Hematopoietic multipotent progenitor cell treated with erythropoietin and hydrocortisone succinate and interleukin-3 and kit ligand, for 8 days (in vitro differentiated cells): ENCODE measurements at regions not wholly inside any gene's neighbourhood (a gene's known extent, or its start where the extent isn't known, plus 50 kb on each side); places are given as distances from the start of the nearest gene placed in this dataset.

Experiments used
- DNase-seq: peaks from one replicate; pipeline ENCODE4 v3.0.0-alpha.2; 2015

DNA sequence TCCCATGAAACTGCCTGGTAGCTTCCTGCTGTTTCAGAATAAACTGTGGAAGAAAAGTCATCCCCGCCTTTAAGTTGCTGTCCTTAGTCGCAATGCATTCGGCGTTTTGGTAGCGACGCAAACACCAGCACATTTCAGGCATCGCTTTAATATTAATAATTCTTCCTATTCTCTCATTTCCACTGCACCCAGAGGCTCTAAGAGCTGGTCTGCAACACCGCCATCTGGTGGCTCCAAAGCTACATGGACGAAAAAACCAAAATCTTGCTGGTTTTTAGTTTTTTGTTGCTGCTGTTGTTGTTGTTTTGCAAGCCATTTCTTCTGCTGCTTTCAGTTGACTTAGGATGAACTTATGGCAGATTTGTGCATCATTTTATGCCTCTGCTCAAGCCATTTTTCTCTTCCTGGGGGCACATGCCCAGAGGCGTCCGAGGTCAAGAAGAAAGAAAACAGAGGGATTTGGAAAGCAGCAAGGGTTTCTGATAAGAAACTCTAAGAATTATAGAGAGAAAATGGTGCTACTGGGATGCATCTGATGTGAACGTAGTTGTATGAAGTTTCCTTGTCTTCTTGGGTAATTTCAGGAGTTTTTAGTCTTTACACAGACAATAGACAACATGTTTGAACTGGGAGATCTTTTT is 345.4 kb upstream of the KIRREL3 start:
- peak; percentile 17 for DNase-seq

DNA sequence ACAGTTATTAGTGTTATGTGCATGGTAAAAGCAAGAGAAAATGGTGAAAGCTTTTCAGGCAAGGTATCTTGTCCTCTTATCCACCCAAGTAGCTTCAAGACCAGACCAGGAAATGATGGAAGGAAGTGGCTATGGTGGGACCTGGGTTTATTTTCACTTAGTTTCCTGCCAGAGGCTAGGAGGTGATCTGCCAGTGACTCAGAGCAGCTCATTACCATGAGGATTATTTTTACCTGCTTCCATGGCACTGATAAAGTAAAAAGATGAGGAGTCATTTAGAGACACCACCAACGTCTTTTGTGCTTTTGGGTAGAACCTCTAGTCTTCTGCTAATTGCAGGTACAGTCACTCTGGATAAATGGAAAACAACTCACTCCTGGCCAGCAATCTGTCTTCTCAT is 339.9 kb upstream of the KIRREL3 start:
- no peak for DNase-seq

DNA sequence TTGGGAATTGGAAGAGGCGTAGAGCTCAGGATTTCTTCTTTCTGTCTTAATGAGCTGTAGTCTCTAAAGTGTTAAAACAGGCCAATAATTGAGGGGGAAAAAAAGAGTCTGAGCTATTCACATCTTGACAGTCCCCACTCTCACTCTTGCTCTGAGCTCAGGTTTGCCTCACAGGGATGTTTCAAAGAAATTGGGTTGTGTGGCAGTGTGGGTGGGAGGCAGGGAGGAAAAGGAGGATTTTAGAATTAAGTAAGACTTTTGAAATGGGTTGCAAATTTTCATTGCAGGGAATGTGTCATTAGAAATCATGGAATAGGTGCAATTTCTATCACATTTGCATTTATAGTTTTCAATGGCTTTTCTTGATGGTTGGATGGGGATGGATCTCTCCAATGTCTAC is 338.8 kb upstream of the KIRREL3 start:
- DNase-seq, result no peak

DNA sequence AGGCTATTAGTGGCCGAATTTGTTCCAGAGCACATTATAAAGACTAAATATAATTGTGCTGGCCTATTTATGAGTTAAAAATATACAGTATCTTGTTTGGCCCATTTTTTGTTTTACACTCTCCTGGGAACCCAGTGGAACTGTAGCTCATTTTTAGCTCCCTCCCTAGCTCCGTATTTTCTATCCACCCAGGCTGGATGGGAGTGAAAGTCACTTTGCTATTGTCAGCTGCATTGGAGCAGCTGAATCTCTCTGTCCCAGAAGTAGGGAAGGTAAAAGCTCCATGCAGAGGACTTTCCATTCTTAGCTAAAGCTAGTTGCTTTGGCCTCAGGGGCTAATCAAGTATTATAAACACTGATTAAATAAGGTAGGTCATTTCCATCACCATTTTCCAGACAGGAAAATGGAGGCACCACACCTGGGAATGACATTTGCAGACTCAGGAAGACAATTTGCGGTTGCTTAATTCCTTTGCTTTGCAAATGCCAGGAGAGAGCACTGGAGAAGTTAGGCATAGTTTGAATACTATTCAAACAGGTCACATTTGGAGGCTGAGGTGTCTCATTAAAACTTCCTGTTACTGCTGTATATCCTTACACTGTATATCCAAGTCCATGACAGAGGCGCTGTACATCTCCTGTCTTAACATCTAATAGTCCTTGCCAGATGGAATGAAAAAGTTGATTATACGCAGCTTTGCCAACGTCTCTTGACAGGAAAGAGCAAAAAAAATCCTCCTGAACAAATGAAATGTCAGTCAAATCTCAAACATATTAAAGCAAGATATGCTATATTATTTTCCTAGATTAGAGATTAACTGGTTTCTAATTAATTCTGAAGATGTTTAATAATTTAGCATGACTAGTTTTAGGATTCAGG is 338.1 kb upstream of the KIRREL3 start:
- no peak for DNase-seq

DNA sequence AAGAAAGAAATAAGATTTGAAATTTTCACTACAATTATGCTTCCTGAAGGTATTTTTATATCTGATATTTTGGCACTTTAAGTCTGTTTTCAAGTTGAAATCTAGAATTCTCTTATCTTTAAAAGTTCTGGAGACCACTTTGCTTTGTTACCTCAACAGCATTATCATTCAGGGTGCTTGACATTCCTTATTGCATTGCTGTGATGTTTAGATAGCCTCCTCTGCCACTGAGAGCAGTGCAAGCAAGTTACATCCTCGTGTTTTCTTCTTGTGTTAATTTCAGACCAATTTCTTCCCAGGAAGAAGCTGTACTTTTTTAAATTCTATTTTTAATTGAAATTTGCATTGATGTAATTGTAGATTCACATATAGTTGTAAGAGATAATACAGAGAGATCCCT is 333.9 kb upstream of the KIRREL3 start:
- no peak for DNase-seq

DNA sequence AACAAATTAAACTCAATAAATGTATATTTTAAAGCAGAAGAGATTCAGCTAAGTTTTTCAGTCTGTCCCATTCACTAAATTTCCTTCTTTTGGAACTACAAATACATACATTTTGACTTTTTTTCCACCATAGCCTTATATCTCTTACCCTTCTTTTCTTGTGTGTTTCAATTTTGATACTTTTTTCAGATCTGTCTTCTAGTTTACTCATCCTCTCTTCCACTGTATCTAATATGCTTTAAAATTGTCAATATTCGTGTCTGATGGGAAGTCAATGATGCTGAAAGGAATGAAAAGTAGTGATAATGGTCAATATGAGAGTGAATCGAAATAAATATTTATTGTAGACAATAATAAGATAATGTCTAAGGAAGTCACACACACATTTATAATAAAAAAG is 332.3 kb upstream of the KIRREL3 start:
- no peak for DNase-seq

DNA sequence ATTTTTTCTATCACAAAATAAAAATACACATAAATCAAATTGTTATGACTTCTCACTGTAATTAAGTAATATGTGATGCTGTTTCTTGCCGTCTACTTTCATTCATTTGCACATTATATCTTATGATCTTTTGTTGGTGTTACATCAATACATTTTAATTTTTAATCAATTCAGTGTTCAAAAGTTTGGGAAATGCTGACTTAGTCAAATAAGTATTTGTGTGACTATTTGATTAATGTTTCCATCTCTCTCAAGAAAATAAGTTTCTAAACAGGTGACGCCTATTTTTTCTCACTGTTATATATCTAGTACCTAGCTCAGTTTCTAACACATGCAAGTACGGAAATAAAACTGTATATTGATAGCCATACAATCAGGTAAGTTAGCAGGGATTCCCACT is 329.5 kb upstream of the KIRREL3 start:
- no peak for DNase-seq

DNA sequence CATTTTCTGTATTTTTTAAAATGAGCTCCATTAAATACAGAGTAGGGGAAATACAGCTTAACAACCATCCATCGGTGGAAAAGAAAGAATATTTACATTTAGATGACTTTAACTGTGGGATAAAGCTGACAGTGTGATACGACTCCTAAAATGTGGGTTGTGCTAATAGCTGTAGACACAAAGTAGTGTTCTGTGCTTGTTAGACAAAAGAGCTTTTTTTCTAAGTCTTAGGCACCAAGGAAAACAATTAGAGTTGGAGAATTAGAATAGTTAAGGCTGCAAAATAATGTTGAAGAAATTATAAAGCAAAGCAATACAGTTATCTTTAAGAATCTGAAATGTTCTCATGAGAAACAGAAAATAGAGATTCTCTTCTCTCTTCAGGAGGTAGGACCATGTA is 307.7 kb upstream of the KIRREL3 start:
- DNase-seq, result no peak

DNA sequence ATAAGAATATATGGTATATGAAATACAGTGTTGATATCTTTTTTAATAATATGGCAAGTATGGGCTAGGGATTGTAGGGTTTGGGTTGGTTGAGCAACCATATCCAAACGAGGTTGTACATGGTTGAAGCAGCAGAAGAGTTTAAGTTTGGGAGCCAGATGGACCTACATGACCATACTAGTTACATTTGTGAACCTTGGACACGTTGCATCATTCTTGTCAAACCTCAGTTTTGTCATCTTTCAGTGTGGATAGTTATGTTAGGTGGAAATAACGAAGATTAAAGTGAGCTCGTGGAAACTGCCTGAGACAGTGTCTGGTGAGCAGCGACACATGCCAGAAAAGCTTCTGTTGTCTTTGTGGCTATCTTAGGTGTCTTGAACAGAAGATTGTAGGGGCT is 307.1 kb upstream of the KIRREL3 start:
- DNase-seq, result no peak

DNA sequence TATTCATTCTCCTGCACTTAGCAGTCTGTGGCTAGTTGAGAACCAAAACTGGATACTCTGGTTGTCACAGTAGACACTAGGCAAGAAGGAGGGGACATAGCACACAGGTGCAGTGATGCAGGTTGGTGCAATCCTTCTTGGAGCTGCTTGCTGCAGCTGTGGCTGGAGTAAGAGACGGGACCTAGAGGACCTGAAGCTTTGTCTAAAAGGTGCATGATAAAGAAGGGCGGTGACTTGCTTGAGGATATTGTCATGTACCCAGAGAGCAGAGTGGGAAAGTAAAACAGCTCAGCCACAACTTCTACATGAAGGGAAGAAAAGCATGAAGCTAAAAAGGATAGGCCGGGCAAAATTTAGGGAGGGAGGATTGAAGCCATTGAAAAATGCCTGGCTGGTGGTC is 304.1 kb upstream of the KIRREL3 start:
- no peak for DNase-seq

DNA sequence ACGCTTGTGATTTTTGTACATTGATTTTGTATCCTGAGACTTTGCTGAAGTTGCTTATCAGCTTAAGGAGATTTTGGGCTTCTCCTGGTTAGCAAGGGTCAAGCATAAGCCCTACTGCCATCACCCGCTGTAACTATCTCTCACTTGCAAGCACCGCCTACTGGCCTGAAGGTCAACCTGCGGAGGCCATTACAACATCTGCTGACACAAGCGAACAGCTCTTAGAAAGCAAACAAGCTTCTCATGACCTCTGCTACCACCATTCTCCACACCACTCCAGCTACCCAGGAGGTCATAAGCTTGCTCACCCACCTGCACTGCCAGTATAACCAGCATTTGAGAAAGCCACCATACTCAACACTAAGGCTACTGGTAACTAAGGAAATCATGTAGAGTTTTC is 288.4 kb upstream of the KIRREL3 start:
- DNase-seq, result no peak

DNA sequence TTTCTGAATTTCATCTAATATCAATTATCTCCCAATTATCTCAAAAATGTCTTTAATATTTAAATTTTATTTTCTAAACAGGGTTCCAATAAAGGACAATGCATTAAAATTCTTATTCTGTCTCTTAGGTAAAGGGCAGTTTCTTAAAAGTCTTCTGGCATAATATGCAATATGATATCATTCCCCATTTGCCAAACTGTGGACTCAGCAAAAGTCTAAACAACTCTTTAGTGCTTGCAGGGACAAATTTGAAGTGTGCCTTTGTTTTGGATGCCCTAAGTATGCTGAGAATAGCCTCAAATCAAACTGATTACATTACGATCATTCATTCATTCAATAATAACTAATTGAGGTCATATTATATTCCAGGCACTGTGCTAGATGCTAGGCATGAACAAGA is 281.0 kb upstream of the KIRREL3 start:
- DNase-seq, result no peak

DNA sequence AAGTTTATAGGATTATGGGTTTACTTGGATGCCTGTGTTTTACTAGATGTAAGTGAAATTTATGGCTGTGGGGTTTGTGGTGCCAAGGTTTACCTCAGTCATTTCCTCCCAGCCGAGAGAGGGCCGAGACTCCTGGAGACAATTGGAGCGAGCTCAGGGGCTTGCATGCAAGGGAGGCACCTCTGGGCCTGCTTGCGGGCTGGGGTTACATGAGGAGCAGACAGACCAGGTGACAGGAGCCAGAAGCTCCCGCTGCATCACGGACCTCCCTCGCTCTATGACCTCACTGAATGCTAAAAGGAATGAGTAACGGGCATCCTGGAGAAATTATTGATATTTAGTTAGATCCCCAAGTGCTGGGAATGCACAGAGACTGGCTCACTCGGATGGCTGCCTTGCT is 275.2 kb upstream of the KIRREL3 start:
- DNase-seq, result no peak

DNA sequence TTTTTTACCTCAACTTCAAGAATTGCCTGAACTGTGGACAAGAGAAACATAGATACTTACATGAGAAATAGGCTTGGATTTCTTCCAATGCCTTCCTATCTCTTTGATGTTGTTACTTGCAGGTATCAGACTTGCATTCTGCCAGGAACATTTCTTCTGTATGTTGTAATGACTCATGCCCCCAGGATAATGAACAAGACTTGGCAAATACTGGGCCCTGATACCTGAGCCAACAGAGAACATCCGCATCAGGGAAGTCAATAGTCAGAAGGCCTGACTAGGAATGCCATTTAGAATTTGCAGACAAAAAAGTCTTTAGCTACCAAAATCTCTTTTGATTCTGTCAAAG is 273.7 kb upstream of the KIRREL3 start:
- no peak for DNase-seq

DNA sequence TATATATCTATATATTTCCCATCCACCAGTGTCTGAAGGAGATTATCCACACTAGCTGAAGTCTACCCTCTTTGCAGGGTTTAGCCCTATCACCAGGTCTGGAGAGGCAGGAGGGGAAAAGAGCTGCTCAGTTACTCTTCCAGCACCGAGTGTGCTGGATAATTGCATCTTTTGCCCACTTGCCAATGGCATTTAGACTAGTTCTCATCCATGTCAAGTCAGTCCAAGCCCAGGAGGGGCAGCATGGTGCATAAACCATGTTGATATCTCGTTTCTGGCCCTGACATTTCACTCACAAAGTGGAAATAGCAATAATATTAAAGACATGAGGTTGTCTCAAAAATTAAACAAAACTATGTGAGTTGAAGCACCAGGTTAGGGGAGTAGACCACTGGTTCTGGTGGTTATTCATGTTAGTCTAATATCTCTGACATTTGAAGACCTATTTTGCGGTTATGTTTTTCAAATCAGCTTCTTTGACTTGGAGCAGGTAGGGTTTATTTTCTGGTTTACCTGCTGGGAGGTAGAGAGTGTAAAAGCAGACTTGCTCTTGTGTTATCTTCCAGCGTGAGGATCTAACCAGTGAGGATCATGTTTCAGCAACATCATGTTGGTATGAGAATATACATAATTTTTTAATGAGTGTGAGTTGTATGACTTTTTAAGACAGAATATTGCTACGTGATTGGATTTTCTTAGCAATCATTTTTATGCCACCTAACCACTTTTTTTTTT is 273.2 kb upstream of the KIRREL3 start:
- no peak for DNase-seq

DNA sequence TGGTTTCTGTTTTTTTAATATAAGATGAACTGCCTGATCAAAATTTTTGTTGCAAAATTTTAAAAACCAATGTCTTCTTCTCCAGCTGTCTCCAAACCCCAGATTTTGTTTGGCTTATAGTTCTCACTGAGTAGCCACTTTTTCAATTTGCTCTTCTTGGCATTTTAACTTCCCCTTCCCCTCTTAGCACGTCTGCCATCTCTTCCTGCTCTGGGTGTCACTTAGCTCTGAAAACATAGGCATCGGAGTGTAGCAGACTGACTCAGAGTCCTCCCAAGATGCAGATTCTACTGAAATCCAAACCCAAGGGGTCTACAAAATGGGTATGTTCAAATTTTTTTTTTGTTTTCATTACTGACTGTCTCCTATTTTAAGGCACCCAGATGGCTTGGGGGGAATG is 270.3 kb upstream of the KIRREL3 start:
- DNase-seq, result no peak

DNA sequence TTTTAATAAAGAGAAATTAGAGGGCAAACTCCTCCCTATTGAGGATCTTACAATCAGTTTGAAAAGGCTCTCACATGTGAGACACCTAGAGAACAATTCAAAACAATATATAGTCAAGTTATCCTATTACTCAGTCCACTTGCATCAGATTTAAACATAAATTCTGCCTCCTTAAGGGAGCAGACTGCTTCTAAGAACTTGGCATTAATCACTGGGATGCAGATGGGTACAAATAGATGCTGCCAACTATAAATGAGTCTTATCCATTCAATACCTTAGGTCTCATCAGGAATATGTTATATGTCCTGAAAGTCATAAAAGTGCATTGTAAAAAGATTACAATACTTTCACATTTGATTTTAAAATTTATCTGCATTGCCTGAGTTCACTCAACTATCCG is 269.3 kb upstream of the KIRREL3 start:
- DNase-seq, result no peak

DNA sequence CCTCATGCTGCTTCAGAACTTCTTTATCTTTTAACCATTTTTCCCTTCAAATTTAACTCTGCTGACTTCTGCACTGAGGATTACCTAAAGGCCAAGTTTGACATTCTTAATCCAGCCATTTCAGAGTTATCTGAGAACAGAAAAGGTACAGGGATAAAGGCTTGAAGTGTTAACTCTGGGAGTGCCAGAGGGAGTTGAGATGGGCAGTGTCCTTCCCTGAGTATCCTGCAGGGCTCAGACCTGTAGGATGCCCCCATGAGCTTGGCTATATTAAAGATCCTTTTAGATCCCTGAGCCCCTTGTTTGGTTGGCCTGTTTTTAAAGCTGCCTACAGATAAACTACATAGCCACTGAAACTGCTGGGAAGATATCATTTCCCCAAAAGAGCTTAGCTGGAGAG is 268.4 kb upstream of the KIRREL3 start:
- DNase-seq, result no peak

DNA sequence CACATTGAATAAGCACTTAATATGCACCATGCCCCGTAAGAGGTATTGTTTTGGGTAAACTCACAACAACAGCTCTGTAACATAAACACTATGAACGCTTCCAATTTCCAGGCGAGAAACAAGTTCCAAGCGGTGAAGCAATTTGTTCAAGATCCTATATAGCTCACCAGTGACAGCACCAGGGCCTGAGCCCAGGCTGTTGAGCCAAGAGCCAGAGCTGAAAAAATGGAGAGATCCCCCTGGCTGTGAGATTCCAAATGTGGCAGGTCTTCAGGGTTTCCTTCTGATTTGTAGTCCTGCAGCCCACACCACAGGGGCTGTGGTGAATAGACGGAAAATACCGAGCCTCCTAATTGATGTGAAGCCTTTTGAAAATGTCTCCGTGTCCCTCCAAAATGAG is 268.0 kb upstream of the KIRREL3 start:
- DNase-seq, result no peak

DNA sequence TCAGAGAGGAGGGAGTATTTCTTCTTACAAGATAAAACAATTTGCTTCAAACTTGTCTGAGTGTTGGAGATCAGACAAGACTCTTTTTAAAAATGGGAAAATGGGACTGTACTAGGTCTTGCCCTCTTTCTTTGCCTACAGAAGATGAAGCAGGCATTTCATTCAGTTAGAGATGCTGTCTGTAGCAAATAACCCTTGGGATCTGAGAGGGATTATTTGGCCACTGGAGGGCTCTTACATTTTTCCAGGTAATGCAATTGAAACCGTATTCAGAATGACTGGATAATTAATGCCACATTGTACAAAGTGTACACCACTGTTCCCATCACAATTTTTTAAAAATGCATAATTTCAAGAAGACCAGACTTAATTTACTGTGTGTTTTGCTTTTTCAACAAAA is 258.5 kb upstream of the KIRREL3 start:
- no peak for DNase-seq

DNA sequence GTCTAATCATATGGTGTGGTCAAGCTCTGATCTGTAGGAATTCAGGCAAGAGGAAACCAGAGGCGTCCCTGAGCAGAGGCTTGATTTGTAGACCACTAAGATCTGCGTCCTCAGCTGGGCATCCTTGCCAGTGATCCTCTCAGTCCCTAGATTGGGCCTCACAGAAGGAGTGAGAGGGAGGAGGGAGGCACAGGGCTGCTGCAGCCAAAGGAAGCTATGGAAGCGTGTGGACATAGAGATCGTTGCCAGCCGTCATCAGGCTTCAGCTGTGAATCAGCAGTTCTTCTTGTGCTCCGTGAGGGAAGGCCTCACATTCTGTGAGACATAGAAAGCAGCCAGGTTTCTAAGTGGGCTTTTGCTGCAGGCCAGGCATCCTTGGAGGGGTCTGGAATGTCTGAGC is 254.6 kb upstream of the KIRREL3 start:
- DNase-seq, result no peak

DNA sequence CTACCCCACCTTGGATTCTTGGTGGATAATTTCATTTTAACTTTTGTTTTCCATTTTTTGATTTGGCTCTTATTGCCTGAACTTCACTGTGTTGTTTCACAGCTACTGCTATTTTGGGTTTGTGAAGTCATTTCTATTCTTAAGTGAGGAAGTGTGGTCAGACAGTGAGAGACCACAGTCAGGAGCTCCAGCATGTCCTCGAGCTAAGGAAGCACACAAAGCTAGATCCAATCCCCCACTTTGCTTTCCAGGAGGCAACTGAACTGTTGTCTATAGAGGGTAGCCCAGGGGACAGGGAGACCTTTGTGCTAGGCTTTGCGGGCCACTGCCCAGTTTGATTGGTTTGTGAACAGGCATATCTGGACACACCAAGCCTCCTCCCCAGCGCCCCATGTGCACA is 251.8 kb upstream of the KIRREL3 start:
- no peak for DNase-seq

DNA sequence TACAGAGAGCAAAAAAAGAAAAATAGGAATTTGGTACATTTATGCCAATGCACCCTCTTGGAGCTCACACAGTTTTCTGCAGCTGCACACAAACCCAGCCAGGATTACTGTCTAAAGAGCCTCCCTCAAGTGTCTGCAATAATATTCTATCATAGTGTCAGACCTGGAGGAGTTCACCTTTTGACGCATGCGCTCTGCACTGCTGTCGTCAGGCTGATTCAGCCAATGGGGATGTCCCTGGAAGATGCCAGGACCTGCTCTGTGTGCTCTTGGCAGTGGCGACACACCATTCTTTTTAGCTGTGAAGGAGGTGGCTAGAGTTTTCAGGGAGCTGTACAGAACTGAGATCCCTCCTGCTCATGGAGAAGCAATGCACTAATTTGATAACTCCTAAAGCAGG is 249.0 kb upstream of the KIRREL3 start:
- DNase-seq, result no peak

DNA sequence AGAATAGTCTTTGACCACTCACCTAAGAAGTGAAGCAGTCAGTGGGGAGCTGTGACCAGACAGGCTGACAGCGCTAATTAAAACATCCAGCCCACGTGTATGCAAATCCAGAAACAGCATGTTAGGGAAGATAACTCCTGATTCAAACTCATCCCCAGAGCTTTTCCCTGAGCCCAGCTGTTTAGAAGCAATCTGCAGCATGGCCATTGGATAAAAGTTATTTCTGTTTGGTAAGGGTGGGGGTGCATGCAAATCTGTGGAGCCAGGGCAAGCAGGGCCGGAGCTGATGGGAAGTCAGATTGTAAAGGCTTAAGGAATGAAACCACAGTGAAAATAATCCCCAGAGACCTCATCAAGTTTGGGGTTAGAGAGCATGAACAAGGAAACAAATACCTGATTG is 247.9 kb upstream of the KIRREL3 start:
- no peak for DNase-seq
